Ascending aorta (tissue), 2 donors: ENCODE measurements at regions not wholly inside any gene's neighbourhood (a gene's known extent, or its start where the extent isn't known, plus 50 kb on each side); places are given as distances from the start of the nearest gene placed in this dataset.

Source experiments
- DNase-seq, 2 donors: peaks; one replicate each; pipeline ENCODE4 v3.0.0-alpha.2; 2019; ENCODE audit warnings: low spot score in 2 of 2
- H3K27ac ChIP-seq, 2 donors: fragments of 200-600 bp; sonication (generic); one replicate each; pipeline ENCODE4 v1.5.1; 2016 to 2017; ENCODE audit warnings: mild to moderate bottlenecking in 1 of 2
- H3K27me3 ChIP-seq: fragments of 200-600 bp; sonication (generic); one replicate; pipeline ENCODE4 v1.5.1; 2017
- H3K36me3 ChIP-seq, 2 donors: fragments of 200-600 bp; sonication (generic); one replicate each; pipeline ENCODE4 v1.5.1; 2016
- H3K4me1 ChIP-seq, 2 donors: fragments of 200-600 bp; sonication (generic); one replicate each; pipeline ENCODE4 v1.5.1; 2016 to 2017; ENCODE audit warnings: mild to moderate bottlenecking in 1 of 2
- H3K4me3 ChIP-seq, 2 donors: fragments of 200-600 bp; sonication (generic); one replicate each; pipeline ENCODE4 v1.5.1; 2016 to 2017; ENCODE audit warnings: mild to moderate bottlenecking in 1 of 2
- H3K9me3 ChIP-seq, 2 donors: fragments of 200-600 bp; sonication (generic); one replicate each; pipeline ENCODE4 v1.5.1; 2016
- intact Hi-C: fragments of 100-400 bp; cut with DNase I; formaldehyde crosslinking; loops from one replicate; pipeline ENCODE4 v1.15.1; 2023
- TF ChIP-seq, protein P1 (sequence below), 3 experiments: fragments of 200-600 bp in 2 of 3; fragments of 450-650 bp in 1 of 3; sonication (generic) in 2 of 3; IDR thresholded peaks; one replicate each; pipeline ENCODE4 v1.5.1; 2016 to 2019; ENCODE audit warnings: antibody characterized with exemption in 3 of 3, mild to moderate bottlenecking in 1 of 3, moderate library complexity in 1 of 3

DNA sequence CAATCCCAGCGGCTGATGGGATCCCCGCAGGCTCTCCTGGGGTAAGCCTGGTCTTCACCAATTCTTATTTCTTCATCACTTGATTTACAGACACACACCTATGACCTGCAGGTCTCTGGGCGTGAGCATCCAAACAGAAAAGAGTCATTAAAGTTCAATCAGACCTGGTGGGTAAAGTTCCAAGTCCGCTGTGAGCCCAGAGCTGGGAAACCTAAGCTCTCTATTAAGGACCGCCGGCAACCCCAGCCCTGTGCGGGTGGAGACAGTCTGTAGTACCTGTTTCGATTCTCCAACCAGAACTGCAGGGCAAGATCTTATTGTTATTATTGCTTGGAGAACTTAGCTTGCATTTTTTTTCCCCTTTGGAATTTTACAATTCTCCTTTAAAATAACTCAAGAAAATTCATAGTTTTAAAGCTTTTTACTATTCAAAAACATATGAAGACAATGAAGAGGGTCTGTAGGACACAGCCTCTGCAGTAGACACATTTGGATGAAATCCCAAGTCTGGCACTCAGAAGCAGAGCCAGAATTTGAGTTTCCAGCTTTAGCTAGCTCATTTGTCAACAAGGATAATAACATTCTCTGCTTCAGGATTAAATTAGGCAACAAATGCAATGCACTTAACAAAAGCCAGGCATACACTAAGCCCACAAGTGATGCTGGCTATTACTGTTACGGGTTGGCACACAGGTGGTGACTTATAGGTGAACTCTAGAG, 376.4 kb downstream of the INSIG2 start:
- Histone ChIP-seq H3K4me1 (no peaks in the 10 kb centered on the region), H3K9me3 (no peaks in the 10 kb centered on the region), H3K27ac (no peak overlapping the region), H3K36me3 (no peaks in the 10 kb centered on the region), H3K4me3 (no peak overlapping the region), H3K27me3 (no peaks in the 10 kb centered on the region)
- intact Hi-C loops, result no loop called here
- TF ChIP-seq, protein P1, sequence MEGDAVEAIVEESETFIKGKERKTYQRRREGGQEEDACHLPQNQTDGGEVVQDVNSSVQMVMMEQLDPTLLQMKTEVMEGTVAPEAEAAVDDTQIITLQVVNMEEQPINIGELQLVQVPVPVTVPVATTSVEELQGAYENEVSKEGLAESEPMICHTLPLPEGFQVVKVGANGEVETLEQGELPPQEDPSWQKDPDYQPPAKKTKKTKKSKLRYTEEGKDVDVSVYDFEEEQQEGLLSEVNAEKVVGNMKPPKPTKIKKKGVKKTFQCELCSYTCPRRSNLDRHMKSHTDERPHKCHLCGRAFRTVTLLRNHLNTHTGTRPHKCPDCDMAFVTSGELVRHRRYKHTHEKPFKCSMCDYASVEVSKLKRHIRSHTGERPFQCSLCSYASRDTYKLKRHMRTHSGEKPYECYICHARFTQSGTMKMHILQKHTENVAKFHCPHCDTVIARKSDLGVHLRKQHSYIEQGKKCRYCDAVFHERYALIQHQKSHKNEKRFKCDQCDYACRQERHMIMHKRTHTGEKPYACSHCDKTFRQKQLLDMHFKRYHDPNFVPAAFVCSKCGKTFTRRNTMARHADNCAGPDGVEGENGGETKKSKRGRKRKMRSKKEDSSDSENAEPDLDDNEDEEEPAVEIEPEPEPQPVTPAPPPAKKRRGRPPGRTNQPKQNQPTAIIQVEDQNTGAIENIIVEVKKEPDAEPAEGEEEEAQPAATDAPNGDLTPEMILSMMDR (IDR thresholded peaks at IDR 0.05), result no peak
- no peak for DNase-seq

DNA sequence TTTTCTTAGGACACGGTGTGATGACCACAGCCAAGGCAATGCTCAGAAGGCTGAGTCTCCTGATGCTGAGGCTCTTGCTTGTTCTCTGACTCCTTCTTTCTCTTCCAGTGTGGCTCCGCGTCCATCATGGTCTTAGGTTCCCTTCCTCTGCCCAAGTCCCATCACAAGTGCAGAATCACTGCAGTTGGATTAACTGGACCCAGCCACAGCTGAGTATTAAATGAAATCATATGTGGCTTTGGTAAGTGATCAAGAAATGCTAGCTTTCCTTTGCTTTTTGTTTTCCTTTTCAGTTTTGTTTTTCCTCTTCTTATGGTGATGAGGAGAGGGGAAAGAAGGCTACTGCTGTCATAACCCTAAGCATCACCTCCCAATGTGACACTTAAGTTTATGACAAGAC, 375.8 kb downstream of the INSIG2 start:
- Histone ChIP-seq H3K27me3 (no peaks in the 10 kb centered on the region), H3K4me3 (no peak overlapping the region), H3K9me3 (no peaks in the 10 kb centered on the region), H3K4me1 (no peaks in the 10 kb centered on the region), H3K27ac (no peak overlapping the region), H3K36me3 (no peaks in the 10 kb centered on the region)
- intact Hi-C loops, result no loop called here
- TF ChIP-seq, protein P1 (IDR thresholded peaks at IDR 0.05), result no peak
- DNase-seq, result no peak

DNA sequence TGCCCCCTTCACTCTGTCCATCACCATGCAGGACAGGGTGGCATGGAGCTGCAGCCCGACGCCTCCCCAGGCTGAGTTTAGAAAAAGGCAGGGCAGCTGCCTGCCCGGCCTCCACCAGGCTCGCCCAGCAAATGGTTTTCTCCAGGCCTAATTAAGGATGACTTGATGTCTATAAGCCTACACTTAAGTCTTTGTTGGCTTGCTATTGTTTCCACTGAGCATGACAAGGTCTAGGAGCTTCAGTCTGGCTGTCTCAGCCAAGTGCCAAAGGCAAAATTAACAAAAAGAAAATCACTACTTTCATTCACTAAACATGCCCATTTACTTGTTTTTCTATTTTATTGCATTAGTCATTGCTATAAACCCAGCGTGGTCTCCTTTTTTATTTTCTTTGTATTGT, 372.2 kb downstream of the INSIG2 start:
- H3K4me1 ChIP-seq, result no peaks in the 10 kb centered on the region
- no peaks in the 10 kb centered on the region for H3K36me3 ChIP-seq
- no peaks in the 10 kb centered on the region for H3K27me3 ChIP-seq
- no peak overlapping the region for H3K27ac ChIP-seq
- no peak overlapping the region for H3K4me3 ChIP-seq
- TF ChIP-seq, protein P1 (IDR thresholded peaks at IDR 0.05), result no peak
- no peaks in the 10 kb centered on the region for H3K9me3 ChIP-seq
- no peak for DNase-seq
- intact Hi-C loops, result no loop called here

DNA sequence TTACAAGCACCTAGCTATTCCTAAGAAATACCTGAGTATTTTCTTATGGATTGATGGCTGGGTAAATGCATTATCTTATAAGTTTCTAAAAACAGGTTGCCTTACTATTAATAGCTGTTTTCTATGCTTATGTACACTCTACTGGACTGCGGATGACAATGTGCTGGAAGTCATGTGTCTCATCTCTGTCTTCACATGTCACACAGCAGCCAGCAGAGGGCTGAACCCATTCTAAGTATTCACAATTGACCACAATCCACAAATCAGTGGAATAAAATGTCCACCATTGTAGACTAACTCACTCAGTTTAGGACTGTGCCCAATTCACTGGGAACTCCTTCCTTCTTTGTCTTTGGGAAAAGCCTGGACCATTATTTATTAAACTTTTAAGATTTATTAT, 371.2 kb downstream of the INSIG2 start:
- H3K4me1 ChIP-seq, result no peaks in the 10 kb centered on the region
- no peaks in the 10 kb centered on the region for H3K36me3 ChIP-seq
- no peak for DNase-seq
- no peaks in the 10 kb centered on the region for H3K9me3 ChIP-seq
- no peaks in the 10 kb centered on the region for H3K27me3 ChIP-seq
- no peak overlapping the region for H3K4me3 ChIP-seq
- TF ChIP-seq, protein P1 (IDR thresholded peaks at IDR 0.05), result no peak
- no peak overlapping the region for H3K27ac ChIP-seq
- intact Hi-C loops, result no loop called here

DNA sequence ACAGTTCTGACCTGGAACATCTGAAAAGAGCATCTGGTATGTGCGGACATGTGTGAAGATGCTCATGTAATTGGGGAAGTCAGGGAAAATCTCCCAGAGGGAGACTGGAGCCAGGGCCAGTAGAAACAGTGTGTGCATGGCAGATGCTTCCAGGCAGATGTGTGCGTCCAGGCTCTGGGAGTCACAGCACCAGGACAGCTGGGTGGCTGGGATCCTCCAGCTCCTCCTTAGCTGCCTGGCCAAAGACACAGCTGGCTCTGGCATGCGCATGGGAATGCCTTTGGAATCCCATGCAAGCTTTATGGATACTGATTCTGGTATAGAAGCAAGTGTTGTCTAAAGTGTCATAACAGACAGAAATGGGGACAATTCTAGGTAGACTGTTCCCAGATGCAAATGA, 369.7 kb downstream of the INSIG2 start:
- Histone ChIP-seq H3K27me3 (no peaks in the 10 kb centered on the region), H3K9me3 (no peaks in the 10 kb centered on the region), H3K4me3 (no peak overlapping the region), H3K36me3 (no peaks in the 10 kb centered on the region), H3K27ac (no peak overlapping the region), H3K4me1 (no peaks in the 10 kb centered on the region)
- TF ChIP-seq, protein P1 (IDR thresholded peaks at IDR 0.05), result no peak
- intact Hi-C loops, result no loop called here
- DNase-seq, result no peak

DNA sequence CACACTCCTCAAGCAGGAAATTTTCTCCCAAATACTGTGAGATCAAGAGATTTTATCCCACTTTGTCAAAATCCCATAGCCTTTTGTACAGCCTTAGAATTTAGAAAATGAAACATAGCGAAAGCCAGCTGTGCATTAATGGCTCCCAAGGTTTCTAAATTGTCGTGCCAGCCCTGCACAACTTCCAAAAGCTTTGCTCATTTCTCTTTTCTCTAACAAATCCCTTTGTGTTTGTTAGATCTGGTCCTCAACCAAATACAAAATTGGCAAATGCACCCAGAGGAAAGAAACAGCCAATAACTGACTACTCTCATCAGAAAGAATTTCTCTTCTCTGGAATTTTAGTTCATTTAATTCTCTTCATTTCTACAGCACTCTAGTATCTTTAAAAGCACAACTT, 361.1 kb downstream of the INSIG2 start:
- H3K4me3 ChIP-seq, result no peak overlapping the region
- H3K4me1 ChIP-seq, result no peaks in the 10 kb centered on the region
- H3K36me3 ChIP-seq, result no peaks in the 10 kb centered on the region
- H3K27ac ChIP-seq, result no peak overlapping the region
- H3K9me3 ChIP-seq, result no peaks in the 10 kb centered on the region
- DNase-seq, result no peak
- TF ChIP-seq, protein P1 (IDR thresholded peaks at IDR 0.05), result no peak
- intact Hi-C loops, result no loop called here
- no peaks in the 10 kb centered on the region for H3K27me3 ChIP-seq
